C4-2B (cell line): ENCODE measurements at regions not wholly inside any gene's neighbourhood (a gene's known extent, or its start where the extent isn't known, plus 50 kb on each side); places are given as distances from the start of the nearest gene placed in this dataset.

ENCODE experiments used
- ZFX ChIP-seq: fragments of 450-650 bp; IDR thresholded peaks from 2 replicates; pipeline ENCODE4 v1.6.1; 2017
- TF ChIP-seq, protein P1 (sequence below): fragments of 450-650 bp; conservative IDR thresholded peaks from 2 replicates; pipeline ENCODE4 v1.5.1; 2017; ENCODE audit warnings: mild to moderate bottlenecking

DNA sequence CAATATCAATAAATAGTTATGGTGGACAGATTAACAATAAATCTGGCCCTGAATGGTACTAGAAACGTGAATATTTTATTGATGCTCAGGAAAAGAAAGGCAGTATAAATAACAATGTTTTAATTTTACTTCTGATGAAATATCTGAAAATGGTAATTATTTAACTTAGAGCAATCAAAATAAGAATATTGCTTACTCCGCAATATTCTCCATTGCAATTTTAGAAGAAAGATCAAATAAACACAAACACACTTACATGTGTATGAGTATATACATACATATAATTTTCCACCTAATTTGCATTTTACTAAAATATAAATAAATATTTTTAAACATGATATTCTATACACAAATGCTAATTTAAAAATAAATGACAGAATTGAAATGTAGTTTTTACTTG is 1130.5 kb downstream of the NCAM2 start:
- TF ChIP-seq, protein P1, sequence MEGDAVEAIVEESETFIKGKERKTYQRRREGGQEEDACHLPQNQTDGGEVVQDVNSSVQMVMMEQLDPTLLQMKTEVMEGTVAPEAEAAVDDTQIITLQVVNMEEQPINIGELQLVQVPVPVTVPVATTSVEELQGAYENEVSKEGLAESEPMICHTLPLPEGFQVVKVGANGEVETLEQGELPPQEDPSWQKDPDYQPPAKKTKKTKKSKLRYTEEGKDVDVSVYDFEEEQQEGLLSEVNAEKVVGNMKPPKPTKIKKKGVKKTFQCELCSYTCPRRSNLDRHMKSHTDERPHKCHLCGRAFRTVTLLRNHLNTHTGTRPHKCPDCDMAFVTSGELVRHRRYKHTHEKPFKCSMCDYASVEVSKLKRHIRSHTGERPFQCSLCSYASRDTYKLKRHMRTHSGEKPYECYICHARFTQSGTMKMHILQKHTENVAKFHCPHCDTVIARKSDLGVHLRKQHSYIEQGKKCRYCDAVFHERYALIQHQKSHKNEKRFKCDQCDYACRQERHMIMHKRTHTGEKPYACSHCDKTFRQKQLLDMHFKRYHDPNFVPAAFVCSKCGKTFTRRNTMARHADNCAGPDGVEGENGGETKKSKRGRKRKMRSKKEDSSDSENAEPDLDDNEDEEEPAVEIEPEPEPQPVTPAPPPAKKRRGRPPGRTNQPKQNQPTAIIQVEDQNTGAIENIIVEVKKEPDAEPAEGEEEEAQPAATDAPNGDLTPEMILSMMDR, result no peak
- TF ChIP-seq ZFX, result no peak
